OCI-LY1 (cell line): ENCODE measurements at regions not wholly inside any gene's neighbourhood (a gene's known extent, or its start where the extent isn't known, plus 50 kb on each side); places are given as distances from the start of the nearest gene placed in this dataset.

Experiments used
- H2AFZ ChIP-seq: fragments of 200-600 bp; sonication (generic), shearing (Covaris generic); 2 replicates; pipeline ENCODE4 v1.6.0; 2014; ENCODE audit warnings: antibody characterized with exemption, mild to moderate bottlenecking, low read length
- H3F3A ChIP-seq: fragments of 200-600 bp; sonication (generic), shearing (Covaris generic); 2 replicates; pipeline ENCODE4 v1.6.0; 2014; ENCODE audit warnings: mild to moderate bottlenecking, antibody characterized with exemption, low read length, moderate library complexity; ENCODE audit not compliant: insufficient read depth
- H3K27ac ChIP-seq: fragments of 200-600 bp; sonication (generic); 2 replicates; pipeline ENCODE4 v1.5.1; 2014; ENCODE audit warnings: low read length, mixed run types, mild to moderate bottlenecking, low read depth; ENCODE audit not compliant: poor library complexity, severe bottlenecking
- H3K27me3 ChIP-seq: fragments of 200-600 bp; sonication (generic); 2 replicates; pipeline ENCODE4 v1.6.0; 2014; ENCODE audit warnings: antibody characterized with exemption, mild to moderate bottlenecking, low read length, moderate library complexity; ENCODE audit not compliant: insufficient read depth
- H3K36me3 ChIP-seq: fragments of 200-600 bp; sonication (generic); 2 replicates; pipeline ENCODE4 v1.6.1; 2014; ENCODE audit warnings: mild to moderate bottlenecking, antibody characterized with exemption, low read length, moderate library complexity, mixed read lengths; ENCODE audit not compliant: insufficient read depth
- H3K4me1 ChIP-seq: fragments of 200-600 bp; sonication (generic); 2 replicates; pipeline ENCODE4 v1.5.1; 2014; ENCODE audit warnings: mild to moderate bottlenecking, low read length, moderate library complexity; ENCODE audit not compliant: insufficient read depth, severe bottlenecking
- H3K4me2 ChIP-seq: fragments of 200-600 bp; sonication (generic), shearing (Covaris generic); 2 replicates; pipeline ENCODE4 v1.6.1; 2014; ENCODE audit warnings: low read length
- H3K4me3 ChIP-seq: fragments of 200-600 bp; sonication (generic); 2 replicates; pipeline ENCODE4 v1.5.1; 2014; ENCODE audit warnings: low read length, low read depth, mild to moderate bottlenecking, mixed read lengths; ENCODE audit not compliant: poor library complexity, severe bottlenecking
- H3K79me2 ChIP-seq: fragments of 200-600 bp; shearing (Covaris generic); 2 replicates; pipeline ENCODE4 v1.6.1; 2016; ENCODE audit warnings: mixed run types, low read length, mixed read lengths; ENCODE audit not compliant: insufficient read depth
- H3K9ac ChIP-seq: fragments of 200-600 bp; sonication (generic), shearing (Covaris generic); 2 replicates; pipeline ENCODE4 v1.6.1; 2014; ENCODE audit warnings: mild to moderate bottlenecking, low read length, mixed read lengths
- H3K9me2 ChIP-seq: fragments of 200-600 bp; sonication (generic), shearing (Covaris generic); 2 replicates; pipeline ENCODE4 v1.6.1; 2014; ENCODE audit warnings: low read depth, mild to moderate bottlenecking, low read length, mixed read lengths
- H3K9me3 ChIP-seq: fragments of 200-600 bp; shearing (Covaris generic); 2 replicates; pipeline ENCODE4 v1.6.1; 2014; ENCODE audit warnings: low read length, mixed read lengths
- H4K20me1 ChIP-seq: fragments of 200-600 bp; sonication (generic), shearing (Covaris generic); 2 replicates; pipeline ENCODE4 v1.6.0; 2016; ENCODE audit warnings: mild to moderate bottlenecking, low read length; ENCODE audit not compliant: insufficient read depth
- EZH2 ChIP-seq: fragments of 200-600 bp; sonication (generic), shearing (Covaris generic); IDR thresholded peaks from 2 replicates; pipeline ENCODE4 v1.8.0; 2017; ENCODE audit warnings: borderline replicate concordance, mixed run types, mild to moderate bottlenecking, antibody characterized with exemption, low read length, moderate library complexity, mixed read lengths
- TF ChIP-seq, protein P1 (sequence below): fragments of 200-600 bp; sonication (generic), shearing (Covaris generic); IDR thresholded peaks from 2 replicates; pipeline ENCODE4 v1.5.1; 2017; ENCODE audit warnings: mild to moderate bottlenecking, antibody characterized with exemption, low read length, moderate library complexity, mixed read lengths

GRCh38 chr20:24060851-24061590 is 72.4 kb upstream of the GGTLC1 start:
- TF ChIP-seq, protein P1, sequence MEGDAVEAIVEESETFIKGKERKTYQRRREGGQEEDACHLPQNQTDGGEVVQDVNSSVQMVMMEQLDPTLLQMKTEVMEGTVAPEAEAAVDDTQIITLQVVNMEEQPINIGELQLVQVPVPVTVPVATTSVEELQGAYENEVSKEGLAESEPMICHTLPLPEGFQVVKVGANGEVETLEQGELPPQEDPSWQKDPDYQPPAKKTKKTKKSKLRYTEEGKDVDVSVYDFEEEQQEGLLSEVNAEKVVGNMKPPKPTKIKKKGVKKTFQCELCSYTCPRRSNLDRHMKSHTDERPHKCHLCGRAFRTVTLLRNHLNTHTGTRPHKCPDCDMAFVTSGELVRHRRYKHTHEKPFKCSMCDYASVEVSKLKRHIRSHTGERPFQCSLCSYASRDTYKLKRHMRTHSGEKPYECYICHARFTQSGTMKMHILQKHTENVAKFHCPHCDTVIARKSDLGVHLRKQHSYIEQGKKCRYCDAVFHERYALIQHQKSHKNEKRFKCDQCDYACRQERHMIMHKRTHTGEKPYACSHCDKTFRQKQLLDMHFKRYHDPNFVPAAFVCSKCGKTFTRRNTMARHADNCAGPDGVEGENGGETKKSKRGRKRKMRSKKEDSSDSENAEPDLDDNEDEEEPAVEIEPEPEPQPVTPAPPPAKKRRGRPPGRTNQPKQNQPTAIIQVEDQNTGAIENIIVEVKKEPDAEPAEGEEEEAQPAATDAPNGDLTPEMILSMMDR, result no peak
- TF ChIP-seq EZH2, result no peak
- H3K79me2 ChIP-seq, result no peaks in the 10 kb centered on the region
- H3K9me3 ChIP-seq, result no peaks in the 10 kb centered on the region
- H3K27ac ChIP-seq, result no peak overlapping the region
- H3K4me3 ChIP-seq, result no peak overlapping the region
- no peaks in the 10 kb centered on the region for H3K36me3 ChIP-seq
- H3K9me2 ChIP-seq, result no peaks in the 10 kb centered on the region
- H3K9ac ChIP-seq, result no peak overlapping the region
- H3K27me3 ChIP-seq, result no peaks in the 10 kb centered on the region
- no peaks in the 10 kb centered on the region for H3F3A ChIP-seq
- no peaks in the 10 kb centered on the region for H4K20me1 ChIP-seq
- no peak overlapping the region for H2AFZ ChIP-seq
- no peaks in the 10 kb centered on the region for H3K4me1 ChIP-seq
- H3K4me2 ChIP-seq, result no peak overlapping the region

DNA sequence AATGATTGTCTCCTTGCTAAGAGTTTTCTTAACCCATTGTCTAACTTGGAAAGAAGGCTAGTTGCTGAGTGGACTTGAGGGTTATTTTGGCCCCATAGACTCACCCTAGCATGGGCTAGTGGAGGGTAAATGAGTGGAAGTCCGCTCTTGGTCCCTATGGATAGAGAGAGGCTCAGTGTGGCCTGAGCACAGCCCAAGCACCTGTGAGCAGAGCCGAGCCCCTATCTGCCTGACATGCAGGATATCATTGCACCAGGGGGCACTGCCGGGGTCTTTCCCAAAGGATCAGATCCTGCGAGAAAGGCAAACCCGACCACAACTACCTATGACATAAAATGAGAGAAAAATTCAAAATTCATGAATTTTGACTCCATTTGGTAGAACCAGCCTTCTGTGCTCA is 70.6 kb upstream of the GGTLC1 start:
- Histone ChIP-seq H4K20me1 (no peaks in the 10 kb centered on the region), H3K9ac (no peak overlapping the region), H3K4me2 (no peak overlapping the region), H3K9me2 (no peaks in the 10 kb centered on the region), H3K27ac (no peak overlapping the region), H3F3A (no peaks in the 10 kb centered on the region), H3K4me1 (no peaks in the 10 kb centered on the region), H3K9me3 (no peaks in the 10 kb centered on the region), H3K4me3 (no peak overlapping the region), H3K79me2 (no peaks in the 10 kb centered on the region), H3K36me3 (no peaks in the 10 kb centered on the region), H2AFZ (no peak overlapping the region), H3K27me3 (no peaks in the 10 kb centered on the region)
- TF ChIP-seq, protein P1, result no peak
- TF ChIP-seq EZH2, result no peak

- Histone ChIP-seq H3K4me1 (no peaks in the 10 kb centered on the region), H3K27me3 (no peaks in the 10 kb centered on the region), H2AFZ (no peak overlapping the region), H3K4me3 (no peak overlapping the region), H3K9me3 (no peaks in the 10 kb centered on the region), H3K4me2 (no peak overlapping the region), H3K36me3 (no peaks in the 10 kb centered on the region), H3K9me2 (no peaks in the 10 kb centered on the region), H3K79me2 (no peaks in the 10 kb centered on the region), H3K9ac (no peak overlapping the region), H3K27ac (no peak overlapping the region), H4K20me1 (no peaks in the 10 kb centered on the region), H3F3A (no peaks in the 10 kb centered on the region)
- no peak for TF ChIP-seq EZH2
- TF ChIP-seq, protein P1, result no peak
Measured at GRCh38 chr20:24056491-24056890, 67.9 kb upstream of the GGTLC1 start.
